Glutamatergic neuron (in vitro differentiated cells): ENCODE measurements at regions not wholly inside any gene's neighbourhood (a gene's known extent, or its start where the extent isn't known, plus 50 kb on each side); places are given as distances from the start of the nearest gene placed in this dataset.

ENCODE experiments used
- DNase-seq: peaks from one replicate; pipeline ENCODE4 v3.0.0; 2022
- H3K27ac Mint-ChIP-seq: one replicate; pipeline ENCODE4 v1.8.0; 2020; ENCODE audit warnings: mild to moderate bottlenecking, mixed read lengths, inconsistent platforms; ENCODE audit not compliant: unreplicated experiment
- H3K27me3 Mint-ChIP-seq: one replicate; pipeline ENCODE4 v1.8.0; 2020; ENCODE audit warnings: mild to moderate bottlenecking, moderate library complexity, mixed read lengths, inconsistent platforms; ENCODE audit not compliant: unreplicated experiment
- H3K36me3 Mint-ChIP-seq: one replicate; pipeline ENCODE4 v1.8.0; 2020; ENCODE audit warnings: mild to moderate bottlenecking, mixed read lengths, inconsistent platforms; ENCODE audit not compliant: unreplicated experiment
- H3K4me1 Mint-ChIP-seq: one replicate; pipeline ENCODE4 v1.8.0; 2020; ENCODE audit warnings: mild to moderate bottlenecking, low read depth, mixed read lengths, inconsistent platforms; ENCODE audit not compliant: unreplicated experiment
- H3K4me3 Mint-ChIP-seq: one replicate; pipeline ENCODE4 v1.8.0; 2020; ENCODE audit warnings: mild to moderate bottlenecking, mixed read lengths, inconsistent platforms; ENCODE audit not compliant: unreplicated experiment
- H3K9me3 Mint-ChIP-seq: one replicate; pipeline ENCODE4 v1.8.0; 2020; ENCODE audit warnings: mild to moderate bottlenecking, moderate library complexity, mixed read lengths, inconsistent platforms; ENCODE audit not compliant: unreplicated experiment
- TF ChIP-seq, protein P1 (sequence below): fragments of 200-600 bp; sonication (generic); IDR thresholded peaks from one replicate; pipeline ENCODE4 v1.5.0; 2021; ENCODE audit not compliant: partially characterized antibody, unreplicated experiment

DNA sequence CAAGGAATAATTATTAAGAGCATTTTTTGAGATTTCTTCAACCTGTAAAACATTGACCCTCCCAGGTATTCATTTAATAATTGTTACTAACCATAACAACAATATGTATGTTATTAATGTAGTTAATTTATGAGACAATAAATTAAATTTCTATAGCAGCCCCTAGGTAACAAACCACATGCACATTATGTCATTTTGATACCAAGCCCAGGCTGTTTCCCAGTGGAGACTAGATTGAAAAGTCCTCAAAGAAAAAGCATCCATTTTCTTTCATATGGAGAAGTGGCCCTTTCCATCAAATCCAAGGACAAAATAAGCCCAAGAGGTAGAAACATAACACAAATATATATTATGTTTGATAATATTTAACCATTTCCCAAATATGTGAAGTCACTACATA, 104.3 kb upstream of the GK2 start:
- H3K4me3 Mint-ChIP-seq = no peak overlapping the region
- no peaks in the 10 kb centered on the region for H3K9me3 Mint-ChIP-seq
- H3K27me3 Mint-ChIP-seq = no peaks in the 10 kb centered on the region
- TF ChIP-seq, protein P1, sequence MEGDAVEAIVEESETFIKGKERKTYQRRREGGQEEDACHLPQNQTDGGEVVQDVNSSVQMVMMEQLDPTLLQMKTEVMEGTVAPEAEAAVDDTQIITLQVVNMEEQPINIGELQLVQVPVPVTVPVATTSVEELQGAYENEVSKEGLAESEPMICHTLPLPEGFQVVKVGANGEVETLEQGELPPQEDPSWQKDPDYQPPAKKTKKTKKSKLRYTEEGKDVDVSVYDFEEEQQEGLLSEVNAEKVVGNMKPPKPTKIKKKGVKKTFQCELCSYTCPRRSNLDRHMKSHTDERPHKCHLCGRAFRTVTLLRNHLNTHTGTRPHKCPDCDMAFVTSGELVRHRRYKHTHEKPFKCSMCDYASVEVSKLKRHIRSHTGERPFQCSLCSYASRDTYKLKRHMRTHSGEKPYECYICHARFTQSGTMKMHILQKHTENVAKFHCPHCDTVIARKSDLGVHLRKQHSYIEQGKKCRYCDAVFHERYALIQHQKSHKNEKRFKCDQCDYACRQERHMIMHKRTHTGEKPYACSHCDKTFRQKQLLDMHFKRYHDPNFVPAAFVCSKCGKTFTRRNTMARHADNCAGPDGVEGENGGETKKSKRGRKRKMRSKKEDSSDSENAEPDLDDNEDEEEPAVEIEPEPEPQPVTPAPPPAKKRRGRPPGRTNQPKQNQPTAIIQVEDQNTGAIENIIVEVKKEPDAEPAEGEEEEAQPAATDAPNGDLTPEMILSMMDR = no peak
- peaks cover 3% of the 10 kb centered on the region for H3K4me1 Mint-ChIP-seq
- no peaks in the 10 kb centered on the region for H3K36me3 Mint-ChIP-seq
- DNase-seq = no peak
- H3K27ac Mint-ChIP-seq = no peak overlapping the region

DNA sequence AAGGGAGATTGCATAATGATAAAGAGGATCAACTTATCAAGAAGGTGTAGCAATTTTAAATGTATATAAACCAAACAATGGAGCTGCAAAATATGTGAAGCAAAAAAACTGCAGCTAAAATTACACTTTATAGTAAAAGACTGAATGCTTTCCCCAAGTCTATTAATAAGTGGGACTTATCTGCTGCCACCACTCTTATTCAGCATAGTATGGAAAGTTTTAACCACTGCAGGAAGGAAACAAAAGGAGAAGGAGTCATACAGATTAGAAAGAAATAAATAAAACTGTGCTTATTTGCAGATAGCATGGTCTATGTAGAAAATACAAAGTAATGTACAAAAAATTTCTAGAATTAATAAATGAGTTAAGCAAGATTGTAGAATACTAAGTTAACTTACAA, 94.1 kb upstream of the GK2 start:
- no peaks in the 10 kb centered on the region for H3K4me1 Mint-ChIP-seq
- TF ChIP-seq, protein P1 = no peak
- H3K36me3 Mint-ChIP-seq = no peaks in the 10 kb centered on the region
- H3K27me3 Mint-ChIP-seq = no peaks in the 10 kb centered on the region
- no peak for DNase-seq
- H3K9me3 Mint-ChIP-seq = no peaks in the 10 kb centered on the region
- no peak overlapping the region for H3K4me3 Mint-ChIP-seq
- H3K27ac Mint-ChIP-seq = no peak overlapping the region

DNA sequence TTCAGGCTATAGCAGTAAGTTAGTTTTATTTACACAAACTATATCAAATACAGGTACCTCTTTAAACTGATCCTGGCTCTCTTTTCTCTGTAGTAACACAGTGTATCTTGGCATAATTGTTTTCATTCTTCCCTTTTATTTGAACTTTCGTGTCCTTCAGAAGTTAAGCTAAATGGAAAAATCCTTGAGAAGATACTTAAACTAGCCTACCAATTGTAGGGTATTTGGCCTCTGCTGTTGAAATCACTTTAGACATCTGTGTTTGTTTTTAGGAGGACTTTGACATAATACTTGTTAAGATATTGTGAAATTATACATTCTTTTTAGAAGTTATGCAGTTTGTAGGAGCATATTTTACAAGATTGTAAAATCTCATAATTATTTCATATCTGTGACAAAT, 90.3 kb upstream of the GK2 start:
- no peak for DNase-seq
- H3K9me3 Mint-ChIP-seq = no peaks in the 10 kb centered on the region
- H3K4me3 Mint-ChIP-seq = no peak overlapping the region
- H3K27ac Mint-ChIP-seq = no peak overlapping the region
- H3K27me3 Mint-ChIP-seq = no peaks in the 10 kb centered on the region
- peaks cover 3% of the 10 kb centered on the region for H3K4me1 Mint-ChIP-seq
- no peaks in the 10 kb centered on the region for H3K36me3 Mint-ChIP-seq
- TF ChIP-seq, protein P1 = no peak

DNA sequence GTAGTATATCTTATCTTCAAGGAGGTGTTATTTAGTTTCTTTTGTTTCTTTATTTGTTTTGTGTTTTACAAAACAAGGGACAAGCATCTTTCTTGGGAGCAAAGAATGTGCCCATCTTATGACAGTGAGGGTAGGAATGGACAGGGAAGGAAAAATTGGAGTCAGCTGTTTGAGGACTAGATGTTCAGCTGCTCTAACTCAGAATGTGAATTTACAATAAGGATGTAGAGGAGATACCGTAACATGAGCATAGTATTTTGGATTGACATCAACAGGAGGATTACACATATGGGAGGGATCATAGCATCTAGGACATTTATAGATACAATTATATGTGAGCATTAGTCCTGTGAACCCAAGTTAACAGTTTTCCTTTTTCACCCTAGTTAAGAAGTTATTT, 89.0 kb upstream of the GK2 start:
- H3K27ac Mint-ChIP-seq = no peak overlapping the region
- no peak overlapping the region for H3K4me3 Mint-ChIP-seq
- TF ChIP-seq, protein P1 = no peak
- peaks cover 3% of the 10 kb centered on the region for H3K4me1 Mint-ChIP-seq
- H3K36me3 Mint-ChIP-seq = no peaks in the 10 kb centered on the region
- H3K9me3 Mint-ChIP-seq = no peaks in the 10 kb centered on the region
- peaks cover 2% of the 10 kb centered on the region for H3K27me3 Mint-ChIP-seq
- DNase-seq = no peak

DNA sequence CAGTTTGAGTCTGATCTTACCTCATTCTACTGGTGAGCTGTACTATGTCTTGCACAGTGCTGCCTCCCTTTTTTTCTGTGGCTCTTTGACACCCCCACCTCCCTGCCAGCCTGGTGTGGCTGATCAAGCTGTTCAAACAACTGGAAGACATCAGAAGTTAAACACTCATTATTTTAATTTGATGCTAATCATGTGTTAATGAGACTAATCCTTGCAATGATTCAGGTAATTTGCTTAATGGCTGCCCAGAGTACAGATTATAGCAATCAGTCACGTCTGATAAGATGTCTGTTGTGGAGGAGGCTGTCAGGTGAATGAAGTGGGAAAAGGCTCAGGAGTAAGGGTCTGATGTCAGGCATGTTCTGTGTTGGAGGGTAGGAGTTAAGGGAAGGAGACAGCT, 87.4 kb upstream of the GK2 start:
- no peak for DNase-seq

More for the DNA sequence above, 87.4 kb upstream of the GK2 start:
- TF ChIP-seq, protein P1 = no peak
- H3K9me3 Mint-ChIP-seq = no peaks in the 10 kb centered on the region
- no peak overlapping the region for H3K27ac Mint-ChIP-seq
- peaks cover 3% of the 10 kb centered on the region for H3K4me1 Mint-ChIP-seq
- H3K36me3 Mint-ChIP-seq = no peaks in the 10 kb centered on the region
- H3K4me3 Mint-ChIP-seq = no peak overlapping the region
- peaks cover 2% of the 10 kb centered on the region for H3K27me3 Mint-ChIP-seq
